GM23248 (cell line): ENCODE measurements at regions not wholly inside any gene's neighbourhood (a gene's known extent, or its start where the extent isn't known, plus 50 kb on each side); places are given as distances from the start of the nearest gene placed in this dataset.

Source experiments
- DNase-seq: peaks from one replicate; pipeline ENCODE4 v3.0.0-alpha.2; 2015
- H2AFZ ChIP-seq: fragments of 200-600 bp; sonication (generic); 2 replicates; pipeline ENCODE4 v1.6.1; 2016; ENCODE audit warnings: antibody characterized with exemption
- H3F3A ChIP-seq: fragments of 200-600 bp; sonication (generic); 2 replicates; pipeline ENCODE4 v1.6.1; 2016; ENCODE audit warnings: mild to moderate bottlenecking, antibody characterized with exemption, mixed run types; ENCODE audit not compliant: insufficient read depth
- H3K27ac ChIP-seq: fragments of 200-600 bp; sonication (generic); 2 replicates; pipeline ENCODE4 v1.5.1; 2016; ENCODE audit warnings: mild to moderate bottlenecking
- H3K27me3 ChIP-seq: fragments of 200-600 bp; sonication (generic); replicated peaks from 2 replicates; pipeline ENCODE4 v1.6.1; 2016; ENCODE audit warnings: mild to moderate bottlenecking; ENCODE audit not compliant: insufficient read depth
- H3K36me3 ChIP-seq: fragments of 200-600 bp; sonication (generic); 2 replicates; pipeline ENCODE4 v1.6.1; 2016; ENCODE audit warnings: low read depth, mild to moderate bottlenecking
- H3K4me1 ChIP-seq: fragments of 200-600 bp; sonication (generic); 2 replicates; pipeline ENCODE4 v1.6.1; 2016; ENCODE audit warnings: mild to moderate bottlenecking; ENCODE audit not compliant: insufficient read depth
- H3K4me2 ChIP-seq: fragments of 200-600 bp; sonication (generic); one replicate; pipeline ENCODE4 v1.6.1; 2016; ENCODE audit warnings: mild to moderate bottlenecking; ENCODE audit not compliant: unreplicated experiment
- H3K4me3 ChIP-seq: fragments of 200-600 bp; sonication (generic); 2 replicates; pipeline ENCODE4 v1.5.1; 2016; ENCODE audit warnings: mild to moderate bottlenecking
- H3K79me2 ChIP-seq: fragments of 200-600 bp; sonication (generic); 2 replicates; pipeline ENCODE4 v1.6.1; 2016; ENCODE audit warnings: mild to moderate bottlenecking; ENCODE audit not compliant: insufficient read depth
- H3K9ac ChIP-seq: fragments of 200-600 bp; sonication (generic); 2 replicates; pipeline ENCODE4 v1.6.1; 2016; ENCODE audit warnings: mild to moderate bottlenecking
- H3K9me2 ChIP-seq: fragments of 200-600 bp; sonication (generic); 2 replicates; pipeline ENCODE4 v1.6.1; 2016; ENCODE audit warnings: mixed run types, mild to moderate bottlenecking, moderate library complexity; ENCODE audit not compliant: insufficient read depth
- H3K9me3 ChIP-seq: fragments of 200-600 bp; sonication (generic); one replicate; pipeline ENCODE4 v1.6.1; 2017; ENCODE audit warnings: low read depth
- H4K20me1 ChIP-seq: fragments of 200-600 bp; sonication (generic); 2 replicates; pipeline ENCODE4 v1.6.0; 2016; ENCODE audit not compliant: insufficient read depth
- EZH2 ChIP-seq: fragments of 200-600 bp; sonication (generic); IDR thresholded peaks from 2 replicates; pipeline ENCODE4 v1.6.1; 2018; ENCODE audit warnings: antibody characterized with exemption, mild to moderate bottlenecking; ENCODE audit not compliant: insufficient read depth, poor library complexity, severe bottlenecking
- EZH2phosphoT487 ChIP-seq: fragments of 200-600 bp; sonication (generic); IDR thresholded peaks from 2 replicates; pipeline ENCODE4 v1.6.1; 2018; ENCODE audit warnings: antibody characterized with exemption, moderate library complexity, mild to moderate bottlenecking, low read depth; ENCODE audit not compliant: insufficient read depth
- WGBS, 2 experiments: methylation state at CpG; one replicate each; pipeline ENCODE4 v1.1.6; 2015 to 2017; ENCODE audit warnings: low lambda C conversion rate in 2 of 2, low coverage in 1 of 2; ENCODE audit errors: missing lambda C conversion rate in 2 of 2; 5-methylcytosine and 5-hydroxymethylcytosine counted together
- in situ Hi-C: fragments of 300-500 bp; cut with MboI; formaldehyde crosslinking; loops from 2 replicates; pipeline ENCODE4 v1.15.0; 2020

GRCh38 chr1:106584676-106585075 is 471.8 kb upstream of the PRMT6 start:
- Histone ChIP-seq H3K27me3 (no peaks in the 10 kb centered on the region), H3F3A (no peaks in the 10 kb centered on the region), H2AFZ (no peak overlapping the region), H3K27ac (no peak overlapping the region), H3K9me2 (no peaks in the 10 kb centered on the region), H3K9ac (no peak overlapping the region), H3K4me3 (no peak overlapping the region), H3K9me3 (no peaks in the 10 kb centered on the region), H3K4me2 (no peak overlapping the region), H3K79me2 (no peaks in the 10 kb centered on the region), H3K36me3 (no peaks in the 10 kb centered on the region), H4K20me1 (no peaks in the 10 kb centered on the region), H3K4me1 (0 out of 2 replicates have a peak, but pooled peaks cover 3% of the 10 kb centered on the region)
- DNase-seq, result peak; percentile 6
- WGBS, 2 experiments, result 43 to 58% methylated on average over 4 of the region's 4 CpGs
- in situ Hi-C loops, result no loop called here
- TF ChIP-seq EZH2phosphoT487 (no peak), EZH2 (no peak)

- Histone ChIP-seq H3K9ac (no peak overlapping the region), H3K27ac (no peak overlapping the region), H2AFZ (no peak overlapping the region), H3K9me3 (no peaks in the 10 kb centered on the region), H3K4me1 (no peaks in the 10 kb centered on the region), H3K9me2 (no peaks in the 10 kb centered on the region), H3K79me2 (no peaks in the 10 kb centered on the region), H3K4me2 (no peak overlapping the region), H3F3A (no peaks in the 10 kb centered on the region), H3K27me3 (no peaks in the 10 kb centered on the region), H4K20me1 (no peaks in the 10 kb centered on the region), H3K4me3 (no peak overlapping the region), H3K36me3 (no peaks in the 10 kb centered on the region)
- DNase-seq, result no peak
- WGBS, 2 experiments, result 15 to 17% methylated on average over 2 of the region's 2 CpGs
- in situ Hi-C loops, result no loop called here
- TF ChIP-seq EZH2 (no peak), EZH2phosphoT487 (no peak)
Measured at GRCh38 chr1:106600626-106601025, 455.8 kb upstream of the PRMT6 start.

GRCh38 chr1:106603616-106604015 is 452.9 kb upstream of the PRMT6 start:
- no peaks in the 10 kb centered on the region for H3K36me3 ChIP-seq
- TF ChIP-seq EZH2, result no peak
- TF ChIP-seq EZH2phosphoT487, result no peak

GRCh38 chr1:106608841-106609240 is 447.6 kb upstream of the PRMT6 start:
- no peak overlapping the region for H3K27ac ChIP-seq
- no peaks in the 10 kb centered on the region for H3F3A ChIP-seq
- DNase-seq, result peak; percentile 49
- TF ChIP-seq EZH2phosphoT487 (no peak), EZH2 (no peak)
- H3K36me3 ChIP-seq, result no peaks in the 10 kb centered on the region
- no peak overlapping the region for H2AFZ ChIP-seq
- H4K20me1 ChIP-seq, result no peaks in the 10 kb centered on the region
- H3K9me2 ChIP-seq, result no peaks in the 10 kb centered on the region
- no peak overlapping the region for H3K4me3 ChIP-seq
- no peak overlapping the region for H3K9ac ChIP-seq
- H3K4me2 ChIP-seq, result no peak overlapping the region
- no peaks in the 10 kb centered on the region for H3K27me3 ChIP-seq
- H3K79me2 ChIP-seq, result no peaks in the 10 kb centered on the region
- H3K4me1 ChIP-seq, result 0 out of 2 replicates have a peak, but pooled peaks cover 10% of the 10 kb centered on the region
- in situ Hi-C loops, result no loop called here
- H3K9me3 ChIP-seq, result no peaks in the 10 kb centered on the region

More at GRCh38 chr1:106603616-106604015, 452.9 kb upstream of the PRMT6 start:
- no peaks in the 10 kb centered on the region for H3K4me1 ChIP-seq
- no peaks in the 10 kb centered on the region for H3K9me3 ChIP-seq
- in situ Hi-C loops, result no loop called here
- no peak overlapping the region for H3K4me3 ChIP-seq
- WGBS, 2 experiments, result 13 to 24% methylated on average over 1 of the region's 1 CpG
- no peak overlapping the region for H3K27ac ChIP-seq
- no peak for DNase-seq
- H3K27me3 ChIP-seq, result no peaks in the 10 kb centered on the region
- H3F3A ChIP-seq, result no peaks in the 10 kb centered on the region
- no peak overlapping the region for H2AFZ ChIP-seq
- H3K9ac ChIP-seq, result no peak overlapping the region
- no peaks in the 10 kb centered on the region for H3K79me2 ChIP-seq
- H3K4me2 ChIP-seq, result no peak overlapping the region
- no peaks in the 10 kb centered on the region for H4K20me1 ChIP-seq
- H3K9me2 ChIP-seq, result no peaks in the 10 kb centered on the region

- Histone ChIP-seq H3K27me3 (no peaks in the 10 kb centered on the region), H2AFZ (no peak overlapping the region), H3K27ac (no peak overlapping the region), H3F3A (no peaks in the 10 kb centered on the region), H4K20me1 (no peaks in the 10 kb centered on the region), H3K79me2 (no peaks in the 10 kb centered on the region), H3K4me3 (no peak overlapping the region), H3K9ac (no peak overlapping the region), H3K9me2 (no peaks in the 10 kb centered on the region), H3K4me1 (0 out of 2 replicates have a peak, but pooled peaks cover 10% of the 10 kb centered on the region), H3K36me3 (no peaks in the 10 kb centered on the region), H3K9me3 (no peaks in the 10 kb centered on the region), H3K4me2 (no peak overlapping the region)
- in situ Hi-C loops, result no loop called here
- no peak for TF ChIP-seq EZH2phosphoT487
- no peak for TF ChIP-seq EZH2
- 24 to 37% methylated on average over 3 of the region's 3 CpGs for WGBS, 2 experiments
- DNase-seq, result peak; percentile 38
Measured at GRCh38 chr1:106613068-106613467, 443.4 kb upstream of the PRMT6 start.
